ENCODE measurements at regions not wholly inside any gene's neighbourhood (a gene's known extent, or its start where the extent isn't known, plus 50 kb on each side); places are given as distances from the start of the nearest gene placed in this dataset.

DNA sequence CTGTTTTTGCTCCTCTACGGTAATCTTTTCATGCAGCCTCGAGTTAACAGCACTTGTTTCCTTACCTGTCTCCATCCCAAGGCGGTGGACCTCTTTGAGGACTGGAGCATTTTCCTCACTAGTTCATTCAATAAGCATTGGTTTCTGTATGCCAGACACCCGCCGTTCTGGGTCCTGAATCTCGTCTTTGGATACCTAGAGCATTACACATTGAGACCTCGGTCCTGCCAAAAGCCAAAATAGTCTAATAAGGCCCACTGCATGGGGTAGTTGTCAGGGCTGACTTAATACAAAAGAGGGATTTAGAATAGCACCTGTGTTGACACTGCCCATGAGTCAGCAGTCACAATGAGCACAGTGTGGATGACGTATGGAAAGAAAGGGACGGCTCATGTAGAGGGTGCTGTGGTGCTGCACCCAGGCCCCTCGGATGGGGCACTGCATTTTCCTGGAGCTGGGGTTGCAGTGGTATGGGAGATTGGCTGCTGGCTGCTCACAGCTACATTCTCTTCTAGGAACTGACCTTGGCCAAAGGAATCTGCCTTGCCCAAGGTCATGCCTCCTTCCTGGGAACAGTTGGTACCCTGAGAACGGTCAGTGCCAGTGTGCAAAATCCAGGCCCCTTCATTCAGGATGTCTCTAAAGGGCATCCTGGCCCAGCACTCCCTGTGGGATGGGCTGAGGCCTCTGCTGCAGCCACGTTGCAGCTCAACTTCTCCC, 126.9 kb upstream of the NCK2 start:
- no peak for DNase-seq

GRCh38 chr2:105615305-105615704, 129.4 kb upstream of the NCK2 start:
- no peak for DNase-seq

GRCh38 chr2:105611811-105612424, 132.8 kb upstream of the NCK2 start:
- DNase-seq: no peak

DNA sequence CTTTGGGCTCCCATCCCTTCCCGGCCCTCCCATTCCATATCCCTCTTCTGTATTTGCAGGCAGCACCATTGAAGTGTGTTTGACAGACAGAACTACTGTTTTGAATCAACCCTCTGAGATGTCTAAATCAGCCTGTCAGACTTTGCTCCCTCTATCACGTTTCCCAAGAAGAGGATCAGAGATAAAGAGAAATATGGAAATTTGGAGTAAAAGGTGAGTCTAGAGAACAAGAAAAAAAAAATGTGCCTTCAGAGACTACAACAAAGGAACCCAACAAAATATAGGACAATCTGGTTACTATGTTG, 133.4 kb upstream of the NCK2 start:
- DNase-seq: no peak

- no peak for DNase-seq
Measured at GRCh38 chr2:105610576-105611332, 134.0 kb upstream of the NCK2 start.

DNA sequence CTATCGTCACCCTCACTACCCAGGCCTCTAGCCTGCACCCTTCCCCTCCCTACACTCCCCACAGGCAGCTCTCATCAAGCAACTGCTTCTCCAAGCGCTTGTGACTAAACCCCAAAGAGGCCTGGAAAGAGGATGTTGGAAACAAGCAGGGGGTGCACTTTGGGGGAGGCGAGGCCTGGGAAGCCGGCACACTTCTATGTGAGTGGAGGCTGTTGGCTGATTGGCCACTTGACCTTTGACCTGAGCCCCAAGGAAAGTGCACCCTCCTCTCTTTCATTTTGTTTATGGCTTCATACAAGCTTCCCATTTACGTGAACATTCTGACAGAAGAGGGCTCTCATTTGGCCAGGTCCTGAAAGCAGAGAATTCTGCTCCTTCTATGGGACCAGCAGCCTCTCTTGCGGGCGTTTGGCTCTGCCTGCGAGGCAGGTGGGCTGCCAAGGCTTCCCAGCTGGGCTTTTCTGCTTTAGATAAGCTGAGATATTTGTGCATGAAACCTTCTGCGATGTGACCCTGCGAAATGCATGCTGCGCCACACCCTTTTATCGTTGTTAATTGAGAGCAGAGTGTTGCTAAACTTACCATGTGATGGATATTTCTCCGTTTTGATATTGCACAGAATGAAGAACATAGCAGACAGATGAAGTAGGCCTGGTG, 134.8 kb upstream of the NCK2 start:
- no peak for DNase-seq

- DNase-seq: no peak
Measured at GRCh38 chr2:105607920-105608504, 136.7 kb upstream of the NCK2 start.

- DNase-seq: no peak
Measured at GRCh38 chr2:105606081-105606480, 138.6 kb upstream of the NCK2 start.

DNA sequence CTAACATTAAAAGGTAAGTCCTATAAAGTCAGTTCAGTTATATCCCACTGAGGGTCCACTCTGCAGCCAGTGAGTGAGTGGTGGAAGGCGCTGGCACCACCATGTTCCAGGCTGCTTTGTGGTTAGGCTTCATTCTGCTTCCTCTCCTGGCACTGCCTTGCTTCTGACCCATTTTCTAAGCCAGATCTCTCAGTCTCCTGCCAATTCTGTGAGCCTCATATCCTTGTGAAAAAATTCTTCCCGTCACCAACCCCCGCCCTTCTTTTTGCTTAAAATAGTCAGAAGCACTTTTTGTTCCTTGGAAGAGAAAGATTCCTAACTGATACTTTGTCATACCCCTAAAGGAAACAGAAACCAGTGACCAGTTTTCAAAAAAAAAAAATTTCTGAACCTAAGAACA, 139.8 kb upstream of the NCK2 start:
- no peak for DNase-seq

- DNase-seq: no peak
Measured at GRCh38 chr2:105600949-105601794, 143.5 kb upstream of the NCK2 start.

DNA sequence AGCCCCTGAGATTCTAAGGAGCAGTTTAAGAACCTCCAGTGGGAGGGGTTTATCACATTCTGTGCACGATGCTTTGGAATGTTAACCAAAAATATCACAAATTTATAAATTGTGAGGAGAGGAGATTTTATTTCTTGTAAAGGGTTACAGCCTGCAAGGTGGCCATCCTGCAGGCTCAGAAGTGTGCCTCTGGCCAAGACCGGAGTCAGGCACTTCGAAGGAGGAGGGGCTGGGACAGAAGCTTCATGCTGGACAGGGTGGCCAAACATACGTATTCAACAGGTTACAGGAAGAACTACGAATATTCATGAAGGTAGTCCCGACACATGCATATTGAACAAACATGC, 144.1 kb upstream of the NCK2 start:
- no peak for DNase-seq

GRCh38 chr2:105600037-105600442, 144.7 kb upstream of the NCK2 start:
- DNase-seq: no peak

DNA sequence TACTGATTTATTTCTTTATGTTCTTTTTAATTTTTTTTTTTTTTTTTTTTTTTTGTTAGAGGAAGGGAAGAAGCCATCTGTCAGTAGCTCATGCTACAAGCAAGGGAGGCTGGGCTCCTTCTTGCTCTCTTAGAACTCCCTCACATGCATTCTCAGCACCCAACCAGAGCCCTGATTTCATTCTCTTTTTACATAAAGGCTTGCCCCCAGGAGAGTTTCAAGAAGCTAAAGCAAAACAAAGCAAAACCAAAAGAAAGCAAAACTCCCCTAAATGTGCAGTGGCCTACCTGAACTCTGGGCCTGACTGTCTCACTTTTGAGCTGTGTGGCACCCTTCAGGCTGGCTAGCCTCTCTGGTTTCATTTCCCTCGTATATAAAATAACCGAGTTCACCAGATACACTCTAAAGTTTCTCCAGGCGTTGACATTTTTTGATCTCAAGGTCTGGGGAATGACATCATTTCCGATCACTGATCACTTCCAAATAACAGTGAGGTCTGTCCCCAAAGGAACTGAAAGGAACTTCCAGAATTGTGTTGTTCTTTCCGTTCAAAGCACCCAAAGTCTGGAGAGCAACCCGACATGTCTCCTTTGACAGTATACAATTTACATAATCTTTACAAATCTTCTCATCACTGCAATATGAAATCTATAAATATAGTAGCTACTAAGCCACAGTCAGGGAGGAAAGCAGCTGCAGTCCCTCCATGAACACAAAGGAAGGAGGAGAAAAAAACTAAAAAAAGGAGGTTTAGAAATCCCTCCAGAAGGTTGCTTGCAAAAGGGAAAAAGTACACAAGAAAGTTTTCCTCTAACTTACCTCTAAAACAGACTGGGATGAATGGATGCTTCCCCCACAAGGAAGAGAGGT, 145.6 kb upstream of the NCK2 start:
- DNase-seq: no peak

DNA sequence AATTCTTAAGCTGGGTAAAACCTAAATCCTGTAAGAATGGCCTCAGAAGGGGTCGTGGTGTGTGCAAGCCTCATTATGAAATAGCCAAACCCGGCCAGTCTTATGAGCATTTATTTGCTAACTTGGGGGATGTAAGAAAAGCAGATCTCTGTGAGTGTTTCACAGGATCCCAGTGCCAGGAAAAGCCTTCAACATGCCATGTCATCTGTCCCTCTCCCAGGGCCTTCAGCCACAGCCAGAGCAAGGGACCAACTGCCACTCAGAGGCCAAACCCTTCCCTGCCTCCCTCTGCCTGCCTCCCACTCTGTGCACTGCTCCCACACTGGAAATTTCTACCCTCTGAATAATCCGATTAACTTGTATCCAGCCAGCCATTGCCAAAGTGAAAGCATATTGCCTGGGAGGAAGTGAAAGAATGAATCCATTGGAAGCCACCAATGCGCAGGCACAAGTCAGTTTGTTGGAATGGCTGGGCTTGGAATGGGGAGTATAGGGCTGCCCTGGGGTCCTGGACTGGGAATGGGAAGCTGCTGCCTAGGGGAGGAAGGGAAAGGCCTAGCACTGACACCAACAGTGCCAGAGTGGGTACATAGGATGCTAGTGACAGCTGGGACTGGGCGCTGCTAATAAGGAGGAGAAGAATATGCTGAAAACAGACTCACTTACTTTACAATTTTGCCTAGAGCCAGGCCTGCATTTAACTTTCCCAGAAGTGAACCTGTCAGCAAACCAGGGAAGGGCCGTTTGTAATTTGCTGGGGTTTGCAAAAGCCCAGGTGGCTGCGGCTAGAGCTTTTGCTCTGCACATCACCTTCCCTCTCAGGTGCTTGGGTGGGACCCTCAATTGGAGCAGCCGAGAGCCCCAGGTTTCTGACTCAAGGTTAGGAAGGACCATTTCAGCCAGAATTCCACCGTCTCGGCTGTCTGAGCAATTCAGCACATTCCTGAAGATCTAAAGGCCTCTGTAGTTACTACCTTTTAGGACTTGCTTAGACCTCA, 146.6 kb upstream of the NCK2 start:
- peak; percentile 16 for DNase-seq

GRCh38 chr2:105597011-105597805, 147.5 kb upstream of the NCK2 start:
- no peak for DNase-seq

DNA sequence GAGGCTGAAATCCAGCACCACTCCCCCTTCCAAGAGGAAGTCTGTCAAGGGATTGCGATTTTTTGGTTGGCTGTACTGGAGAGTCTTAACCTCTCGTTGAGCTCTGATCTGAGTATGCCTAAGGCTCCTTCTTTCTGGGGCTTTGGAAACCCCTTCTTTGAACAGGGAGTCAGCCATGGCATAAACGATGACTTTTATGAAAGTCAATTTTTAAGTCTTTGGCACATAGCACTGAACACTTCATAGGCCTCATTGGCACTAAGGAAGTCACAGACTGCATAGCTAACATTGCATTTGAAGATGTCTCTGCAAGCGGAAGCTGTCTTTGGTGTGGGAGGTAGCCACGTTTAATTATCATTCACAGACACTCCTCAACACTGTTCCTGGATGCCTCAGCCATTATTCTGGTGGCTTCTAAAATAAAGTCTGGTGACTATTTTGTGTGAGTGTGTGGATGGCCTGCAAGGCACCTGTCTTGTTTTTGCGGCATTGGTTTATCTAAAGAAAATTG, 148.2 kb upstream of the NCK2 start:
- no peak for DNase-seq

DNA sequence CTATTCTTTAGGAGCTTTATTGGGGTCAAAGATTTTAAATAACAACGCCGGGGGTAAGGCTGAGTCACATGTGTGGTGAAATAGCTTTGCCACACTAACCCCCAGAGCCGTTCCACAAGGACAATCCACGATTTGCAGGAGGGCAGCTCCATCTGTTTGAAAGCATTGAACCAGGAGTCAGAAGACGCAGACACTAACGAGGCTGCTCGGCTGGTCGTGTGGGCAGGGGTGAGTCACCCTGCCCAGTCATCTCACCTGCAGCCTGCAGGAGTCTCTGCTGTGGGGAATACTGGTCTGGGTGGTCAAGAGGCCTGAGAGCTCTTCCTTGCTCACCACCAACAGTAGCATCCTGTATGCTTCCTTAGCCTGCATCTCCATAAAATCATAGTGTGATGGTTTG, 149.2 kb upstream of the NCK2 start:
- no peak for DNase-seq

GRCh38 chr2:105593221-105593967, 151.3 kb upstream of the NCK2 start:
- no peak for DNase-seq
